Midbrain (tissue), 1 donor: ENCODE measurements at regions not wholly inside any gene's neighbourhood (a gene's known extent, or its start where the extent isn't known, plus 50 kb on each side); places are given as distances from the start of the nearest gene placed in this dataset.
"Not testable (repeated sequence)": the region's sequence is repeated elsewhere in the genome, so short reads cannot be mapped to it uniquely, and the experiment has no call there.

Experiments used
- DNase-seq: peaks from one replicate; lab custom pipeline; 2025; lab: John Stamatoyannopoulos, UW

DNA sequence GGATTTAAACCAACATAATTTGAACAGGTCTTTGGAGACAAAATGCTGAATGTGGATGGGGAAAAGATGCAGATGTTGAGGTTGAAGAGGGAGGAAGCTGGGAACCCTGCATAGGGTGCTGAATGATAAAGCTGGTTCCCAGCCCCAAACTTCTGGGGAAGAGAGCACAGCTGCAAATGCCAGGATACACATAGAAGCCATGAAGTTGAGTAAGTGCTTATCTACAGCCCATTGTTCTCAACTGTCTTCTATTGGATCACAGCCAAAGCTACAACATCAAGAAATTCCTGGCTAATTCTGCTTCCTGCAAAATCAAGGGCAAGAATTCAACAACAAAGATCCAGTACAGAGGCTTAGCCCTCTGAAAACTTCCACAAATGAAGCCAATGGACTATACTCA lies 779.8 kb downstream of the PRIM2 start:
- DNase-seq, result not testable (repeated sequence)

DNA sequence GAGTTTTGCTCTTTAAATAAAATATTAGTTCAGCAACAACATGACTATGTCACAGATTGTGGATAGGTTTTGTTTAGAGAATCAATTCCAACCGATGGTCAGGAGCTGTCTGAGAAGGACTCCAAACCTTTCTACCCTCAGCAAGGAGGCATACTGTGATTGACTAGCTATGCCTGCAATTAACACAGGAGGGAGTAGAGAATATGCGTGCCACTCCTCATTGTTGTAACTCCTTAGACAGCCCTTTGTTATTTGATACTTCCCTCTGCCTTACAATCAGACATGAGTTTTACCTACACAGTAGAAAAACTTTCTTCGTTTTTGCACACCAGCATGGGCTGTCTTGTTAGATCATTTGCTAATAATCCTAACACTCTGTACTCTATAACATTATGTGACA lies 796.5 kb downstream of the PRIM2 start:
- no peak for DNase-seq

- DNase-seq, result not testable (repeated sequence)
Observed at GRCh38 chr6:58117162-58117561, 799.7 kb downstream of the PRIM2 start.

GRCh38 chr6:58121616-58122015 lies 804.2 kb downstream of the PRIM2 start:
- DNase-seq, result not testable (repeated sequence)

- not testable (repeated sequence) for DNase-seq
Observed at GRCh38 chr6:58123770-58124169, 806.3 kb downstream of the PRIM2 start.

DNA sequence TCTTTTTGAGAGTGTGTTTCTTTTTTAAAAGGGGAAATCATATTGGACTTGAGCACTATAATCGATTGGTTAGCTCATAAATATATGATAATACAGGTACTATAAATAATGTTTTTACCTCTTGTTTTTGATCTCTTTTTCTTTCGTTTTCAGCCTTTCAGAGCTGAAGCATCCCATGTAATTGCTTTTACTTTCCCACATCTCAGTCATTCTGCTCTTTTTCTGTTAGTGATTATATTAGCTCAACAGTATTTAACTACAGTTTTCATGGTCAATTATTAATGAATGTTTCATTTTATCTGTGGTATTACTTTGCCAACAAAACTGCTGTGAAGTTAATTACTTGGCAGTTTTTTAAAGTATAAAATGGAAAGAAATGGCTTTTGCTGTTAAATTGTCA lies 811.1 kb downstream of the PRIM2 start:
- not testable (repeated sequence) for DNase-seq

DNA sequence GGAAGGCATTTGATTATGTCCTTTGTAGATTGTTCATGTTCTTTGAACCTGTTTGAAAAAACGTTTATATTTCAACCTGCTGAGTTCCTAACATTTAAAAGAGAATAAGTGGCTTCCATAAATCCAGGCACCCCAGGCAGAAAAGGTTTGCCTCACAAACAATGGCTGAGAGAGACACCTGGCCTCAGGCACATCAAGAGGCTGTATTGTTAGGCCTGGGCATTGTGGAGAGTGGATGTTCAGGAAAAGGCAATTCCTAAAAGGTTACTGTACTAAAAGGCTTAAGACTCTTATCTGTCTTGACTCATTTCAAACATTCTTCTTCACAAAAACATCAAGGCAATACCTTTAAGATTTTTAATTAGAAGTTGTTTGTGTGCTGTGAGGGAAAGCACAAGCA lies 811.7 kb downstream of the PRIM2 start:
- DNase-seq, result not testable (repeated sequence)

DNA sequence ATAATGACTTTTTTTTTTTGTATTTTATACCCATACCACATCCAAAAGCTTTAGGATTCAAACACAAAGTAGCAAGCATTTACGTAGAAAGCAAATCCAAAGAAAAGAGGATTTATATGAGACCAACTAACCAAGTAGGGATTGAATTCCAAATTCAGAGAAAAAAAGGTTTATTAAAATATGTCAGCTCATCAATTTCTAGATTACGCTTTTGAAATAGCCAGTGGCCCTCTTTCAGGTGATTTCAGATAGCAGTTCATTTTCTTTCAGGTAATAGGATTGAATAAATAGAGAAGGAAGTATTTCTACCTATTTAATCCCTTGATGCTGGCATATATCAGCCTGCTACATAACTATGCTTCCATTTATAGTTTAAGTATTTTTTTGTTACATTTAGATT lies 822.3 kb downstream of the PRIM2 start:
- DNase-seq, result not testable (repeated sequence)

- not testable (repeated sequence) for DNase-seq
Observed at GRCh38 chr6:58171025-58171424, 853.6 kb downstream of the PRIM2 start.

GRCh38 chr6:58181557-58182065 lies 864.2 kb downstream of the PRIM2 start:
- DNase-seq, result not testable (repeated sequence)

DNA sequence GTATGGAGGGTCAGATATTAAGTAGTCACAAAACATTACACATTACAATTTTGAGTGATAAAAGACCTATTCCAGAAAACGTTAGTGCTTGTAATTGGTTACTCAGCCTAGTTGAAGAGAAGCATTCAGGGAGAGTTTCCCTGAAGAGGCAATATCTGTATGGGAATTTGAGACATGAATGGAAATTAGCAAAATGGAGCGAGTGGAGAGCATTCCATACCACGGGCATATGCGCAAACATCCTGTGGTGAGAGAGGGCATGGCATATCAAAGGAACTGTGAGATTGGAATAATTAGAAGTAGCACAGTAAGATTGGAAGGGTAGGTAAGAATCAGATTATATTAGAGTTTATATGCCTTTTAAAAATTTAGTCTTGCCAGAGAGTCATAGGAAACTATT lies 867.9 kb downstream of the PRIM2 start:
- DNase-seq, result not testable (repeated sequence)

- DNase-seq, result not testable (repeated sequence)
Observed at GRCh38 chr6:58193209-58193608, 875.8 kb downstream of the PRIM2 start.

GRCh38 chr6:58198301-58198700 lies 880.9 kb downstream of the PRIM2 start:
- no peak for DNase-seq

DNA sequence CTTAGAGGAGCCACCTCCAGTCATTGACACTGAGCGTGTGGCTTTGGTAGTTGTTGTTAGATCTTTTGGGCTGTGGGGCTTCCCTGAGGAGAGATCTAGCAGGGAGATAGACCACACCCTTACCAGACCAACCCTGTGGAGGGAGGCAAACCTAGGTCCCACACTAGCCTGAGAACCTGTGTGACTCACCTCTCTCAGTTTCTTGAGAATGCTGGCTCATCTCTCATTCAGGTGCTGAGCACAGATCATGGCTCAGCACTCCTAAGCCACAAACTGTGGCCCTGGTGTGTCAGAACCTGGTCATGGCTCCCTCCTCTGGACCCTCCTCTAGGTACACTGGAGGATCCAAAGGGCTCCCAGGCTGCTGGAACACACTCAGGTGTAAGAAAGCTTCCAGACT lies 919.7 kb downstream of the PRIM2 start:
- DNase-seq, result not testable (repeated sequence)

DNA sequence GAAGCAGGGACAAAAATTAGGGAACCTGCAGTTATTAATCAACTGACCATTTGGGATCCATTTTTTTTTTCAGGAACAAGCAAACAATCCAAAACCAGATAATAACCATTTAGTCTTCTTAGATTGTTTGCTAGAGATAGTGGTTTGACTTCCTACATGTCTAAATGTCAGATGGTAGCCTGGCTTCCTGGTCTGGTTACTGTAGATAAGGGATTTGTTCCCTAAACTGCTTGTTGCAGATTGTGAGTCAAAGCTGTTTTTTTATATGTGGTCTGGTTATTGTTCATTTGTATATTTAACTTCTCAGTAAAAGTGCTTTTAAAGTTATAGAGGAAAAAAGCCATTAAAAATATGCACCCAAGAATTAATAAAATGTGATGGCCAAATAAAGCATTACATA lies 921.0 kb downstream of the PRIM2 start:
- not testable (repeated sequence) for DNase-seq

- DNase-seq, result not testable (repeated sequence)
Observed at GRCh38 chr6:58257625-58258024, 940.2 kb downstream of the PRIM2 start.

- no peak for DNase-seq
Observed at GRCh38 chr6:58290177-58290576, 972.7 kb downstream of the PRIM2 start.

DNA sequence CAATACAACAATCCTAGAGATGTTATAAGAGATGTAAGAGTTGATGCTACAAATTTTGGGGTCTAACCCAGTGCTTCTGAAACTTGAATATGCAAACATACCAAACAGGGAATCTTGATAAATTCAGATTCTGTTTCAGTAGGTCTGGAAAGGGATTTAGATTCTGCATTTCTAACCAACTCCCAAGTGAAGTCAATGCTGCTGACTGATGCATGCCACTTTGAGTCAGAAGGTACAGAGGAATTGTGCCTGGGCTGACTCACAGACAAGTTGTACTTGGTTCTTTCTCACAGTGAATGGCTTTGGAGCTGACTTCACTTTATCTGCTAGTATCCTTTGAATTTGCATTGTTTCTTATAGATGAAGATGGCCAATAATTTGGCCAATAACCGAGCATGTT lies 973.9 kb downstream of the PRIM2 start:
- DNase-seq, result not testable (repeated sequence)

GRCh38 chr6:58307901-58308300 lies 990.5 kb downstream of the PRIM2 start:
- not testable (repeated sequence) for DNase-seq

- not testable (repeated sequence) for DNase-seq
Observed at GRCh38 chr6:58332108-58332507, 1014.7 kb downstream of the PRIM2 start.

- DNase-seq, result not testable (repeated sequence)
Observed at GRCh38 chr6:58342287-58342686, 1024.9 kb downstream of the PRIM2 start.

DNA sequence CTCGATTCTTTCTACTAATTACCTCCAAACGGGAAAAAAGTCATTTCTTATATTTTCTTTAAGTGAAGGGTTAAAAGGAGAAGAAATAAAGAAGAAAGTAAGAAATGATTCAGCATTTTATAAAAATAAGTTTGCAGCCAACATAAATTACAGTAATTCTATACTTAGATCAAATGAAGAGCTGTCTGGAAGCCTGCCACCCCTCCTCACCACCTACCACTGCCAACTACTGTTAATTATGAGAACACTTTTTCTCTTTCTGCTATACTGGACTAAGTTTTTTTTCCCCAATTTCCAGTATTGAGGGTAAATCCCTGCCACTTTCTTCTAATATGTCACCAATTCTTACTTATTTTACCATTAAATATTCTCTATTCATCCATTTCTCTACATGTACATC lies 1030.1 kb downstream of the PRIM2 start:
- DNase-seq, result not testable (repeated sequence)

GRCh38 chr6:58351619-58352018 lies 1034.2 kb downstream of the PRIM2 start:
- DNase-seq, result not testable (repeated sequence)

DNA sequence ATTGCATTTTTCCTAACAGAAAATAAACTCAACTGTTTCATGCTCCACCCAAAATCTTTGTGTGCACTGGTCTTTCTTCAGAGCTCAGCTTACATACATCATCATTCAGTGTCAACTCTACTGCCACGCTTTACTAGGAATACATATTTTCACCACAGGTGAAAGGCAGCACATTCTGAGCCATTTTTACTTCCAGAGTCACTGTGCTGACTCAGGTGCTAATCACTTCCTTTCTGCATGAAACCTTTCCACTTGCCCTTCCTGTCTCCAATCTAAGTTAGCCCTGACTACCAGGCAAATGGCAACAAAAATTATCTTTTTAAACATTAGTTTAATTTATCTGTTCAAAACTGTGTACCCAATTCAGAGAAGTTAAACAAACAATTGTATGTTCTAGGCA lies 1041.0 kb downstream of the PRIM2 start:
- DNase-seq, result not testable (repeated sequence)
